ENCODE measurements at regions not wholly inside any gene's neighbourhood (a gene's known extent, or its start where the extent isn't known, plus 50 kb on each side); places are given as distances from the start of the nearest gene placed in this dataset.

GRCh38 chr4:171157462-171158082, 655.6 kb upstream of the GALNTL6 start:
- Histone ChIP-seq H3K27ac (ENCODE audit: low read depth in 1 of 2, low read length in 1 of 2) (no peak overlapping the region), H3K27me3 (ENCODE audit: control insufficient read depth in 2 of 2, insufficient read depth in 1 of 2, low read length in 1 of 2) (no peaks in the 10 kb centered on the region), H3K4me1 (ENCODE audit: control insufficient read depth in 2 of 2, insufficient read depth in 2 of 2, low read length in 2 of 2) (no peaks in the 10 kb centered on the region), H3K9me3 (ENCODE audit: control insufficient read depth in 2 of 2, insufficient read depth in 1 of 2, low read length in 1 of 2) (no peaks in the 10 kb centered on the region), H3K4me3 (ENCODE audit: low read length in 2 of 2) (no peak overlapping the region), H3K36me3 (ENCODE audit: control insufficient read depth in 2 of 2, insufficient read depth in 2 of 2, low read length in 1 of 2) (no peaks in the 10 kb centered on the region)
- 90% methylated on average over 7 of the region's 7 CpGs for WGBS
- DNase-seq (ENCODE audit: low read depth in 6 of 9, low spot score in 9 of 9), result no peak

GRCh38 chr4:171142639-171143038, 670.6 kb upstream of the GALNTL6 start:
- Histone ChIP-seq H3K4me1 (ENCODE audit: control insufficient read depth in 2 of 2, insufficient read depth in 2 of 2, low read length in 2 of 2) (no peaks in the 10 kb centered on the region), H3K27ac (ENCODE audit: low read depth in 1 of 2, low read length in 1 of 2) (no peak overlapping the region), H3K36me3 (ENCODE audit: control insufficient read depth in 2 of 2, insufficient read depth in 2 of 2, low read length in 1 of 2) (no peaks in the 10 kb centered on the region), H3K4me3 (ENCODE audit: low read length in 2 of 2) (no peak overlapping the region), H3K9me3 (ENCODE audit: control insufficient read depth in 2 of 2, insufficient read depth in 1 of 2, low read length in 1 of 2) (no peaks in the 10 kb centered on the region), H3K27me3 (ENCODE audit: control insufficient read depth in 2 of 2, insufficient read depth in 1 of 2, low read length in 1 of 2) (no peaks in the 10 kb centered on the region)
- no peak for DNase-seq (ENCODE audit: low read depth in 6 of 9, low spot score in 9 of 9)
- 74% methylated on average over 1 of the region's 1 CpG for WGBS

GRCh38 chr4:171142045-171142444, 671.2 kb upstream of the GALNTL6 start:
- Histone ChIP-seq H3K36me3 (ENCODE audit: control insufficient read depth in 2 of 2, insufficient read depth in 2 of 2, low read length in 1 of 2) (no peaks in the 10 kb centered on the region), H3K9me3 (ENCODE audit: control insufficient read depth in 2 of 2, insufficient read depth in 1 of 2, low read length in 1 of 2) (no peaks in the 10 kb centered on the region), H3K27ac (ENCODE audit: low read depth in 1 of 2, low read length in 1 of 2) (no peak overlapping the region), H3K4me1 (ENCODE audit: control insufficient read depth in 2 of 2, insufficient read depth in 2 of 2, low read length in 2 of 2) (no peaks in the 10 kb centered on the region), H3K27me3 (ENCODE audit: control insufficient read depth in 2 of 2, insufficient read depth in 1 of 2, low read length in 1 of 2) (no peaks in the 10 kb centered on the region), H3K4me3 (ENCODE audit: low read length in 2 of 2) (no peak overlapping the region)
- DNase-seq (ENCODE audit: low read depth in 6 of 9, low spot score in 9 of 9), result no peak
- WGBS, result 97% methylated on average over 1 of the region's 1 CpG

GRCh38 chr4:171130256-171130801, 682.9 kb upstream of the GALNTL6 start:
- Histone ChIP-seq H3K9me3 (ENCODE audit: control insufficient read depth in 2 of 2, insufficient read depth in 1 of 2, low read length in 1 of 2) (no peaks in the 10 kb centered on the region), H3K27ac (ENCODE audit: low read depth in 1 of 2, low read length in 1 of 2) (no peak overlapping the region), H3K4me3 (ENCODE audit: low read length in 2 of 2) (no peak overlapping the region), H3K27me3 (ENCODE audit: control insufficient read depth in 2 of 2, insufficient read depth in 1 of 2, low read length in 1 of 2) (no peaks in the 10 kb centered on the region), H3K4me1 (ENCODE audit: control insufficient read depth in 2 of 2, insufficient read depth in 2 of 2, low read length in 2 of 2) (no peaks in the 10 kb centered on the region), H3K36me3 (ENCODE audit: control insufficient read depth in 2 of 2, insufficient read depth in 2 of 2, low read length in 1 of 2) (no peaks in the 10 kb centered on the region)
- DNase-seq (ENCODE audit: low read depth in 6 of 9, low spot score in 9 of 9), result no peak
- 89% methylated on average over 3 of the region's 3 CpGs for WGBS

GRCh38 chr4:171118091-171118490, 695.1 kb upstream of the GALNTL6 start:
- no peaks in the 10 kb centered on the region for H3K4me1 ChIP-seq (ENCODE audit: control insufficient read depth in 2 of 2, insufficient read depth in 2 of 2, low read length in 2 of 2)
- no peak overlapping the region for H3K4me3 ChIP-seq (ENCODE audit: low read length in 2 of 2)
- no peaks in the 10 kb centered on the region for H3K9me3 ChIP-seq (ENCODE audit: control insufficient read depth in 2 of 2, insufficient read depth in 1 of 2, low read length in 1 of 2)
- DNase-seq (ENCODE audit: low read depth in 6 of 9, low spot score in 9 of 9), result no peak
- no peaks in the 10 kb centered on the region for H3K36me3 ChIP-seq (ENCODE audit: control insufficient read depth in 2 of 2, insufficient read depth in 2 of 2, low read length in 1 of 2)
- no peak overlapping the region for H3K27ac ChIP-seq (ENCODE audit: low read depth in 1 of 2, low read length in 1 of 2)
- no peaks in the 10 kb centered on the region for H3K27me3 ChIP-seq (ENCODE audit: control insufficient read depth in 2 of 2, insufficient read depth in 1 of 2, low read length in 1 of 2)

- Histone ChIP-seq H3K27me3 (ENCODE audit: control insufficient read depth in 2 of 2, insufficient read depth in 1 of 2, low read length in 1 of 2) (no peaks in the 10 kb centered on the region), H3K27ac (ENCODE audit: low read depth in 1 of 2, low read length in 1 of 2) (no peak overlapping the region), H3K36me3 (ENCODE audit: control insufficient read depth in 2 of 2, insufficient read depth in 2 of 2, low read length in 1 of 2) (no peaks in the 10 kb centered on the region), H3K4me1 (ENCODE audit: control insufficient read depth in 2 of 2, insufficient read depth in 2 of 2, low read length in 2 of 2) (no peaks in the 10 kb centered on the region), H3K9me3 (ENCODE audit: control insufficient read depth in 2 of 2, insufficient read depth in 1 of 2, low read length in 1 of 2) (no peaks in the 10 kb centered on the region), H3K4me3 (ENCODE audit: low read length in 2 of 2) (no peak overlapping the region)
- WGBS, result 97% methylated on average over 1 of the region's 1 CpG
- no peak for DNase-seq (ENCODE audit: low read depth in 6 of 9, low spot score in 9 of 9)
Measured at GRCh38 chr4:171117457-171117856, 695.7 kb upstream of the GALNTL6 start.

GRCh38 chr4:171101845-171102244, 711.4 kb upstream of the GALNTL6 start:
- Histone ChIP-seq H3K36me3 (ENCODE audit: control insufficient read depth in 2 of 2, insufficient read depth in 2 of 2, low read length in 1 of 2) (no peaks in the 10 kb centered on the region), H3K27me3 (ENCODE audit: control insufficient read depth in 2 of 2, insufficient read depth in 1 of 2, low read length in 1 of 2) (no peaks in the 10 kb centered on the region), H3K9me3 (ENCODE audit: control insufficient read depth in 2 of 2, insufficient read depth in 1 of 2, low read length in 1 of 2) (no peaks in the 10 kb centered on the region), H3K4me1 (ENCODE audit: control insufficient read depth in 2 of 2, insufficient read depth in 2 of 2, low read length in 2 of 2) (no peaks in the 10 kb centered on the region), H3K27ac (ENCODE audit: low read depth in 1 of 2, low read length in 1 of 2) (no peak overlapping the region), H3K4me3 (ENCODE audit: low read length in 2 of 2) (no peak overlapping the region)
- no peak for DNase-seq (ENCODE audit: low read depth in 6 of 9, low spot score in 9 of 9)

- H3K9me3 ChIP-seq (ENCODE audit: control insufficient read depth in 2 of 2, insufficient read depth in 1 of 2, low read length in 1 of 2), result no peaks in the 10 kb centered on the region
- 97% methylated on average over 2 of the region's 2 CpGs for WGBS
- no peak overlapping the region for H3K4me3 ChIP-seq (ENCODE audit: low read length in 2 of 2)
- H3K4me1 ChIP-seq (ENCODE audit: control insufficient read depth in 2 of 2, insufficient read depth in 2 of 2, low read length in 2 of 2), result no peaks in the 10 kb centered on the region
- H3K27ac ChIP-seq (ENCODE audit: low read depth in 1 of 2, low read length in 1 of 2), result no peak overlapping the region
- DNase-seq (ENCODE audit: low read depth in 6 of 9, low spot score in 9 of 9), result no peak
- no peaks in the 10 kb centered on the region for H3K27me3 ChIP-seq (ENCODE audit: control insufficient read depth in 2 of 2, insufficient read depth in 1 of 2, low read length in 1 of 2)
- H3K36me3 ChIP-seq (ENCODE audit: control insufficient read depth in 2 of 2, insufficient read depth in 2 of 2, low read length in 1 of 2), result no peaks in the 10 kb centered on the region
Measured at GRCh38 chr4:171087089-171087488, 726.1 kb upstream of the GALNTL6 start.

GRCh38 chr4:171067422-171067821, 745.8 kb upstream of the GALNTL6 start:
- DNase-seq (ENCODE audit: low read depth in 6 of 9, low spot score in 9 of 9), result no peak
- H3K36me3 ChIP-seq (ENCODE audit: control insufficient read depth in 2 of 2, insufficient read depth in 2 of 2, low read length in 1 of 2), result no peaks in the 10 kb centered on the region
- H3K4me3 ChIP-seq (ENCODE audit: low read length in 2 of 2), result no peak overlapping the region
- no peaks in the 10 kb centered on the region for H3K4me1 ChIP-seq (ENCODE audit: control insufficient read depth in 2 of 2, insufficient read depth in 2 of 2, low read length in 2 of 2)
- H3K27me3 ChIP-seq (ENCODE audit: control insufficient read depth in 2 of 2, insufficient read depth in 1 of 2, low read length in 1 of 2), result no peaks in the 10 kb centered on the region
- whole genome bisulfite sequencing, result 83% methylated on average over 1 of the region's 1 CpG
- H3K27ac ChIP-seq (ENCODE audit: low read depth in 1 of 2, low read length in 1 of 2), result no peak overlapping the region
- H3K9me3 ChIP-seq (ENCODE audit: control insufficient read depth in 2 of 2, insufficient read depth in 1 of 2, low read length in 1 of 2), result no peaks in the 10 kb centered on the region

All from thymus (tissue), 11 donors.